HEK293T (cell line): ENCODE measurements at regions not wholly inside any gene's neighbourhood (a gene's known extent, or its start where the extent isn't known, plus 50 kb on each side); places are given as distances from the start of the nearest gene placed in this dataset.

Source experiments
- FOXK2 ChIP-seq: fragments of 450-650 bp; IDR thresholded peaks from 2 replicates; pipeline ENCODE4 v1.6.1; 2016; ENCODE audit warnings: mild to moderate bottlenecking
- FOXM1 ChIP-seq: fragments of 450-650 bp; IDR thresholded peaks from 2 replicates; pipeline ENCODE4 v1.6.1; 2017; ENCODE audit warnings: mild to moderate bottlenecking, borderline replicate concordance
- SP1 ChIP-seq: fragments of 450-650 bp; IDR thresholded peaks from 2 replicates; pipeline ENCODE4 v1.6.1; 2017

DNA sequence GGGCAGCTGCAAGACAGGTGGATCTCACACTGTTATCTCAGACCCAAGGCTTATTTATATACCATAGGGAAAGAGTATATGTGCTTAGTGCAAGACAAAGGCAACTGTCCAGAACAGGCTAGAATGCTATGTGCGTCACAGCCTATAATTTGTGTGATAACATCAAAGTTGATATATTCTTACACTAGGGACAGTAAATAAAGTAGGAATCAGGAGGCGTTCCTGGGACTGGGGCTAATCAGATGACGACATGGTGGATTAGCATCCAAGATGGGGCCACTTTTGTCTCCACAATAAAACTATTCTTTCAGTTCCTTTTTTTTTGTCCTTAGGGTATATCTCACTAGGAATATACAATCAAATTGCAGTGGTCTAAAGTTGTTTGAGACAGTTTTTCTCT, 54.9 kb upstream of the IER3 start:
- TF ChIP-seq SP1 (no peak), FOXM1 (no peak), FOXK2 (no peak)
